ENCODE measurements at regions not wholly inside any gene's neighbourhood (a gene's known extent, or its start where the extent isn't known, plus 50 kb on each side); places are given as distances from the start of the nearest gene placed in this dataset.

DNA sequence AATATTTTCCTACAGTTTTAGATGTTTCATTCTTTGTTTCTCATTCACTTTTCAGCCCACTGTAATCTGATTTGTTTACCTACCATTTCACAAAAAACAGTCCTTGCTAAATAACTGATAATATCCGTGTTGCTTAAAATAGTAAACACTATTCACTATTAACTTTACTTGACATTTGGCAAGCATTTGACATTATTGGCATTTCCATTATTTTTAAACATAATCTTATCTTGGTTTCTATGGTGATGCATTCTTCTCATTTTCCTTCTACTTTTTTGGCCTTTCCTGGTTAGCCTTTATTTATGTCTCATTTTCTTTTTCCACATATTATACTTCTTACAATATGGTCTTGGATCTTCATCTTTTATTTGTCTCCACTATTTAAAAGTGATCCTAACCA, 715.3 kb downstream of the DNAJB9 start:
- H3K36me3 ChIP-seq, result no peaks in the 10 kb centered on the region
- H3F3A ChIP-seq (ENCODE audit: low read depth), result no peaks in the 10 kb centered on the region
- H3K4me3 ChIP-seq, result no peak overlapping the region
- H3K27ac ChIP-seq, result no peak overlapping the region
- no peaks in the 10 kb centered on the region for H3K9me3 ChIP-seq (ENCODE audit: low read depth)
- no peaks in the 10 kb centered on the region for H4K20me1 ChIP-seq (ENCODE audit: low read depth)
- Mint-ChIP-seq H3K27ac (no peak overlapping the region), H3K9me3 (no peaks in the 10 kb centered on the region), H3K36me3 (no peaks in the 10 kb centered on the region), H3K27me3 (ENCODE audit: insufficient read depth, low read depth) (peaks cover under 1% of the 10 kb centered on the region), H3K4me1 (no peaks in the 10 kb centered on the region), H3K4me3 (no peak overlapping the region)
- no peaks in the 10 kb centered on the region for H3K4me1 ChIP-seq
- no peaks in the 10 kb centered on the region for H3K27me3 ChIP-seq
- H3K4me2 ChIP-seq, result no peak overlapping the region
- no peak overlapping the region for H2AFZ ChIP-seq (replicated peaks)
- no peaks in the 10 kb centered on the region for H3K79me2 ChIP-seq (ENCODE audit: low read depth)
- no peak overlapping the region for H3K9ac ChIP-seq
- TF ChIP-seq, protein P1, sequence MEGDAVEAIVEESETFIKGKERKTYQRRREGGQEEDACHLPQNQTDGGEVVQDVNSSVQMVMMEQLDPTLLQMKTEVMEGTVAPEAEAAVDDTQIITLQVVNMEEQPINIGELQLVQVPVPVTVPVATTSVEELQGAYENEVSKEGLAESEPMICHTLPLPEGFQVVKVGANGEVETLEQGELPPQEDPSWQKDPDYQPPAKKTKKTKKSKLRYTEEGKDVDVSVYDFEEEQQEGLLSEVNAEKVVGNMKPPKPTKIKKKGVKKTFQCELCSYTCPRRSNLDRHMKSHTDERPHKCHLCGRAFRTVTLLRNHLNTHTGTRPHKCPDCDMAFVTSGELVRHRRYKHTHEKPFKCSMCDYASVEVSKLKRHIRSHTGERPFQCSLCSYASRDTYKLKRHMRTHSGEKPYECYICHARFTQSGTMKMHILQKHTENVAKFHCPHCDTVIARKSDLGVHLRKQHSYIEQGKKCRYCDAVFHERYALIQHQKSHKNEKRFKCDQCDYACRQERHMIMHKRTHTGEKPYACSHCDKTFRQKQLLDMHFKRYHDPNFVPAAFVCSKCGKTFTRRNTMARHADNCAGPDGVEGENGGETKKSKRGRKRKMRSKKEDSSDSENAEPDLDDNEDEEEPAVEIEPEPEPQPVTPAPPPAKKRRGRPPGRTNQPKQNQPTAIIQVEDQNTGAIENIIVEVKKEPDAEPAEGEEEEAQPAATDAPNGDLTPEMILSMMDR (IDR thresholded peaks at IDR 0.05), result no peak
- TF ChIP-seq EZH2 (IDR thresholded peaks at IDR 0.05) (no peak), EZH2phosphoT487 (IDR thresholded peaks at IDR 0.05) (no peak)
- no peak for DNase-seq (ENCODE audit: low spot score)

DNA sequence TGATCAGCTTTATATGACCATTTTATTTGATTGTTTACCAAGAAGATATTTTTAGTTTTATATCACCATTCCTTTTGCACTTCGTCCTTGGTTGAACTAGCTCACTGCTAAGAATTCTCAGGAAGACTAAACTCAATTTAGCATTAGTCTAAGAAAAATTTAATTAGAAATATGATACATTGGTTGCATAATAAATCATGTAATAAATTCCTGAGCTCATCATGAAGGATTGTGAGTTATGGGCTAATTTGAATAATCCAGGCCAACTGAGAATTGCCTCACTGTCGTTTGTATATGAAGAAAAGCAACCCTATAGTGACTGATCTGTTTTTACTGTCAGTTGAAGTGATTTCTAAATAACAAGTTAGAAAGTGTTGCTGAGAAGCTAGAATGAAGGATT, 725.5 kb downstream of the DNAJB9 start:
- H3K4me3 ChIP-seq, result no peak overlapping the region
- Mint-ChIP-seq H3K27me3 (ENCODE audit: insufficient read depth, low read depth) (no peaks in the 10 kb centered on the region), H3K9me3 (no peaks in the 10 kb centered on the region), H3K36me3 (no peaks in the 10 kb centered on the region), H3K27ac (no peak overlapping the region), H3K4me3 (no peak overlapping the region), H3K4me1 (no peaks in the 10 kb centered on the region)
- DNase-seq (ENCODE audit: low spot score), result no peak
- no peaks in the 10 kb centered on the region for H3K36me3 ChIP-seq
- H3K27ac ChIP-seq, result no peak overlapping the region
- TF ChIP-seq EZH2phosphoT487 (IDR thresholded peaks at IDR 0.05) (no peak), EZH2 (IDR thresholded peaks at IDR 0.05) (no peak)
- TF ChIP-seq, protein P1 (IDR thresholded peaks at IDR 0.05), result no peak
- no peaks in the 10 kb centered on the region for H3F3A ChIP-seq (ENCODE audit: low read depth)
- no peaks in the 10 kb centered on the region for H3K4me1 ChIP-seq
- no peak overlapping the region for H2AFZ ChIP-seq (replicated peaks)
- H3K79me2 ChIP-seq (ENCODE audit: low read depth), result no peaks in the 10 kb centered on the region
- H3K9ac ChIP-seq, result no peak overlapping the region
- H3K4me2 ChIP-seq, result no peak overlapping the region
- no peaks in the 10 kb centered on the region for H3K27me3 ChIP-seq
- H3K9me3 ChIP-seq (ENCODE audit: low read depth), result no peaks in the 10 kb centered on the region
- no peaks in the 10 kb centered on the region for H4K20me1 ChIP-seq (ENCODE audit: low read depth)

DNA sequence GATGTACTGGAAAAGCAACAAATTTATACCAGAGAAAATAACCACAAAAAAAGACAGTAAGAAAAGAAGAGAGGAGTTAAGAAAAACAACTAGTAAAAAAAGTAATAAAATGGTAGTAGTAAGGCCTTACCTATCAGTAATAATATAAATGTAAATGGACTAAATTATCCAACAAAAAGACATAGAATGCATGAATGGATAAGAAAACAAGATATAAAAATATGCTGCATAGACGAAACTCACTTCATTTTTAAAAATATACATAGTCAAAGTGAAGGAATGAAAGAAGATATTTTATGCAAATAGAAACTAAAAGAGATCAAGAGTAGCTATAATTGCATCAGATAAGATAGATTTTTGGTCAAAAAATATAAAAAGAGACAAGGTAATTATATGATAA, 739.1 kb downstream of the DNAJB9 start:
- H3F3A ChIP-seq (ENCODE audit: low read depth), result no peaks in the 10 kb centered on the region
- no peaks in the 10 kb centered on the region for H3K36me3 ChIP-seq
- no peaks in the 10 kb centered on the region for H3K27me3 ChIP-seq
- H2AFZ ChIP-seq (replicated peaks), result no peak overlapping the region
- no peak overlapping the region for H3K27ac ChIP-seq
- no peak overlapping the region for H3K27ac Mint-ChIP-seq
- H3K4me3 ChIP-seq, result no peak overlapping the region
- peaks cover 1% of the 10 kb centered on the region for H3K27me3 Mint-ChIP-seq (ENCODE audit: insufficient read depth, low read depth)
- H3K4me3 Mint-ChIP-seq, result no peak overlapping the region
- no peak overlapping the region for H3K4me2 ChIP-seq
- H3K9me3 Mint-ChIP-seq, result peaks cover 5% of the 10 kb centered on the region
- H3K4me1 ChIP-seq, result no peaks in the 10 kb centered on the region
- H4K20me1 ChIP-seq (ENCODE audit: low read depth), result no peaks in the 10 kb centered on the region
- no peak for TF ChIP-seq EZH2phosphoT487 (IDR thresholded peaks at IDR 0.05)
- TF ChIP-seq, protein P1 (IDR thresholded peaks at IDR 0.05), result no peak
- TF ChIP-seq EZH2 (IDR thresholded peaks at IDR 0.05), result no peak
- no peak for DNase-seq (ENCODE audit: low spot score)
- no peaks in the 10 kb centered on the region for H3K79me2 ChIP-seq (ENCODE audit: low read depth)
- no peaks in the 10 kb centered on the region for H3K4me1 Mint-ChIP-seq
- no peak overlapping the region for H3K9ac ChIP-seq
- no peaks in the 10 kb centered on the region for H3K36me3 Mint-ChIP-seq
- no peaks in the 10 kb centered on the region for H3K9me3 ChIP-seq (ENCODE audit: low read depth)

DNA sequence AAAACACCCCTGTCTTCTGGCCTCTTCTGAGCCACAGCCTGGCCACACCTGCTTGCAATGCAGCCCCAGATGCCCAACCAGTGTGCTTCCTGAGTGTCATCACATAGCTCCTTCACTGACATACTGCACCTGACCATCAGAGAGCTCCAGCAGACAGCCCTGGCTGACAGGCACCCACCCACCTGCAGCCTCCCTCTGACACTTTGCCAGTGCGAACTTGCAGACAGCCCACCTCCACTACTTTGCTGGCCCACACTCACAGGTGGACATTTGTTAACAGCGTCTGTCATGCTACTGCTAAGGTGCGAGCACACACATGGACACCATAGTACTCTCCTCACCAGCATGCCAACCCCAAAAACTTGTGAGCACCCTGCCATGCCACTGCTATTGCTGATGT, 740.1 kb downstream of the DNAJB9 start:
- Histone ChIP-seq H2AFZ (replicated peaks) (no peak overlapping the region), H3K4me3 (no peak overlapping the region), H3K36me3 (no peaks in the 10 kb centered on the region), H3K27ac (no peak overlapping the region), H3F3A (ENCODE audit: low read depth) (no peaks in the 10 kb centered on the region), H3K4me2 (no peak overlapping the region), H3K27me3 (no peaks in the 10 kb centered on the region), H3K9ac (no peak overlapping the region), H4K20me1 (ENCODE audit: low read depth) (no peaks in the 10 kb centered on the region), H3K4me1 (no peaks in the 10 kb centered on the region), H3K9me3 (ENCODE audit: low read depth) (no peaks in the 10 kb centered on the region), H3K79me2 (ENCODE audit: low read depth) (no peaks in the 10 kb centered on the region)
- TF ChIP-seq EZH2 (IDR thresholded peaks at IDR 0.05), result no peak
- TF ChIP-seq, protein P1 (IDR thresholded peaks at IDR 0.05), result no peak
- no peak for TF ChIP-seq EZH2phosphoT487 (IDR thresholded peaks at IDR 0.05)
- H3K9me3 Mint-ChIP-seq, result peaks cover 5% of the 10 kb centered on the region
- no peaks in the 10 kb centered on the region for H3K36me3 Mint-ChIP-seq
- no peak overlapping the region for H3K4me3 Mint-ChIP-seq
- DNase-seq (ENCODE audit: low spot score), result no peak
- no peak overlapping the region for H3K27ac Mint-ChIP-seq
- no peaks in the 10 kb centered on the region for H3K4me1 Mint-ChIP-seq
- H3K27me3 Mint-ChIP-seq (ENCODE audit: insufficient read depth, low read depth), result peaks cover 2% of the 10 kb centered on the region

Measured in neural progenitor cell (in vitro differentiated cells).